Mucosa of descending colon (tissue), 3 donors: ENCODE measurements at regions not wholly inside any gene's neighbourhood (a gene's known extent, or its start where the extent isn't known, plus 50 kb on each side); places are given as distances from the start of the nearest gene placed in this dataset.

Source experiments
- ATAC-seq: fragments of 200-7000 bp; cut with Tn5 transposase; one replicate; pipeline ENCODE4 v1.9.1; 2020; ENCODE audit warnings: mild to moderate bottlenecking, moderate library complexity
- DNase-seq, 3 donors: peaks; one replicate each; pipeline ENCODE4 v3.0.0-alpha.2; 2020
- H3K36me3 ChIP-seq: fragments of 200-600 bp; one replicate; pipeline ENCODE4 v1.8.0; 2021; ENCODE audit warnings: low read depth, mild to moderate bottlenecking
- H3K4me1 ChIP-seq: fragments of 200-600 bp; one replicate; pipeline ENCODE4 v1.8.0; 2021; ENCODE audit warnings: low read depth, mild to moderate bottlenecking
- H3K4me3 ChIP-seq: fragments of 200-600 bp; one replicate; pipeline ENCODE4 v1.8.0; 2021; ENCODE audit warnings: mild to moderate bottlenecking
- H3K9me3 ChIP-seq: fragments of 200-600 bp; one replicate; pipeline ENCODE4 v1.8.0; 2021; ENCODE audit warnings: mild to moderate bottlenecking
- intact Hi-C, 2 donors: fragments of 100-400 bp; cut with DNase I in 1 of 2; cut with micrococcal nuclease in 1 of 2; formaldehyde crosslinking; loops; one replicate each; pipeline versions ENCODE4 v1.11.0 to v1.11.1; 2022; cut with DNase I, micrococcal nuclease
- TF ChIP-seq, protein P1 (sequence below): fragments of 200-600 bp; IDR thresholded peaks from one replicate; pipeline ENCODE4 v1.8.0; 2022; ENCODE audit warnings: antibody characterized with exemption, mild to moderate bottlenecking
- donor health status: DM: no; HTN: no; CAD: no; lungs with moderate emphysema.
- donor health status: DM: no; HTN: no; CAD: no.
- donor health status: DM: no; HTN: yes; CAD: no.

DNA sequence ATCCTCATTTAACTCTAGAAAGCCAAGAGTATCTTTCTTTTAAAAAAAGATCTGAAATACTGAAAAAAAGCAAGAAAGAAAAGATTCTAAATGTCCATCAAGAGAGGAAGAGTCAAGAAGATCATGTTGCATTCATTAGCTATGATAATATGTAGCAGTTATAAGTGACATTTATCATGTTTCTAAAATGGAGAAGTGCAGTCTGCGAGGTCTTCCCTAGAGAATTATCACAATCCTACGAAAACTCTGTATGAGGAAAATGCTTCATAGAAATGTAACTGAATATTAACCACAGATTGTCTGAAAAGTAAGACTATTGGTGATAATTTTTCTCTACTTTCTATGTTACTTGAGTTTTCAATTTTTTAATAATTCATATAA is 77.4 kb upstream of the USP47 start:
- Histone ChIP-seq H3K9me3 (no peaks in the 10 kb centered on the region), H3K36me3 (no peaks in the 10 kb centered on the region), H3K4me3 (no peak overlapping the region), H3K4me1 (no peaks in the 10 kb centered on the region)
- TF ChIP-seq, protein P1, sequence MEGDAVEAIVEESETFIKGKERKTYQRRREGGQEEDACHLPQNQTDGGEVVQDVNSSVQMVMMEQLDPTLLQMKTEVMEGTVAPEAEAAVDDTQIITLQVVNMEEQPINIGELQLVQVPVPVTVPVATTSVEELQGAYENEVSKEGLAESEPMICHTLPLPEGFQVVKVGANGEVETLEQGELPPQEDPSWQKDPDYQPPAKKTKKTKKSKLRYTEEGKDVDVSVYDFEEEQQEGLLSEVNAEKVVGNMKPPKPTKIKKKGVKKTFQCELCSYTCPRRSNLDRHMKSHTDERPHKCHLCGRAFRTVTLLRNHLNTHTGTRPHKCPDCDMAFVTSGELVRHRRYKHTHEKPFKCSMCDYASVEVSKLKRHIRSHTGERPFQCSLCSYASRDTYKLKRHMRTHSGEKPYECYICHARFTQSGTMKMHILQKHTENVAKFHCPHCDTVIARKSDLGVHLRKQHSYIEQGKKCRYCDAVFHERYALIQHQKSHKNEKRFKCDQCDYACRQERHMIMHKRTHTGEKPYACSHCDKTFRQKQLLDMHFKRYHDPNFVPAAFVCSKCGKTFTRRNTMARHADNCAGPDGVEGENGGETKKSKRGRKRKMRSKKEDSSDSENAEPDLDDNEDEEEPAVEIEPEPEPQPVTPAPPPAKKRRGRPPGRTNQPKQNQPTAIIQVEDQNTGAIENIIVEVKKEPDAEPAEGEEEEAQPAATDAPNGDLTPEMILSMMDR, result no peak
- intact Hi-C loops, result no loop called here
- DNase-seq (no peak), ATAC-seq (no peak)

DNA sequence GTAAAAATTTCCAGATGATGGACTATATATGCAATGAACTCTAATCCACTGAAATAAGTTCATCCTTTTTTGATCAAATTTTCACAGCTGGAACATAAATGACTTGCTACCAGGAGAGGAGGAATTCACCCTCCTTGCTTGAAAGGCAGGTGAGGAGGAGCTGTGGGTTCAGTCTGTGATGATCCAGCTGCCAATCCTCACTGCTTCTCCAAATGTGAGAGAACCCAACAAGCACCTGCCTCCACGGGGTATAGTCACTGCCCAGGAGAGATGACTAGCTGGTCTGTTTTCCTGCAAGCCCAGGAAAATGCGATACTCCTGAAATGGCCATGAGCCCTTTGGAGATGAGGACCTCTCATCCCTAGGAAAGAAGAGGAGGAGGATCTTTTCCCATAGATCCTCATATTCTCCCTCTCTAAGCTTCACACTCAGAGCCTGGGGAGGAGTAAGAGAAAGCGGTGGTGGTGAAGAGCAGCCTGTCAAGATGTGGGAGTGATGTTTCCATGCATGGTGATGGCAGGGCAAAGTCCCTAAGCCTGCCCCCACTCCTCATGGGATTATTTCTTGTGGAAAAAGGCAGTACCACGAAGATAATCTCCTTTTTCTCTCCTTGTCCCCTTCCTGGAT is 77.9 kb upstream of the USP47 start:
- H3K4me3 ChIP-seq, result no peak overlapping the region
- no peak for ATAC-seq
- no peak for DNase-seq
- H3K36me3 ChIP-seq, result no peaks in the 10 kb centered on the region
- no peaks in the 10 kb centered on the region for H3K4me1 ChIP-seq
- TF ChIP-seq, protein P1, result no peak
- H3K9me3 ChIP-seq, result no peaks in the 10 kb centered on the region
- intact Hi-C loops, result no loop called here

DNA sequence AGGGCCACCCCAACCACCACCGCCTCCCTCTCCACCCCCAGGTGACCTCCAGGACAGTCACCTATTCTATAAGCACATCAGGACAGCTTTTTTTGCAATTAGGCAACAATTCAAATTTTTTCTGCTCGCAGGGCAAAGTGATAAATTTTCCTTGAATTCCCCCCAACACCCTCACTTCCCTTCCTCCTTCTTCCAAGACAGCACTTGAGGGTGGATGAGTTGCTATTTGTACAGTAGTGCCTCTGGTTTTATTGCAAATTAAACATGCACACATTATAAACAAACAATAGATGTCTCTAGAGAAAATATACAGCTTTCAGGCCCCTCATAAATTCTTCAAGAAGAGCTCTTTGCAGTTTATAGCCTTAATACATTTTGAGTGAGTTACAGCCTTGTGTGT is 80.9 kb upstream of the USP47 start:
- no peak overlapping the region for H3K4me3 ChIP-seq
- no peaks in the 10 kb centered on the region for H3K36me3 ChIP-seq
- TF ChIP-seq, protein P1, result no peak
- intact Hi-C loops, result no loop called here
- ATAC-seq (no peak), DNase-seq (no peak)
- H3K9me3 ChIP-seq, result no peaks in the 10 kb centered on the region
- no peaks in the 10 kb centered on the region for H3K4me1 ChIP-seq

DNA sequence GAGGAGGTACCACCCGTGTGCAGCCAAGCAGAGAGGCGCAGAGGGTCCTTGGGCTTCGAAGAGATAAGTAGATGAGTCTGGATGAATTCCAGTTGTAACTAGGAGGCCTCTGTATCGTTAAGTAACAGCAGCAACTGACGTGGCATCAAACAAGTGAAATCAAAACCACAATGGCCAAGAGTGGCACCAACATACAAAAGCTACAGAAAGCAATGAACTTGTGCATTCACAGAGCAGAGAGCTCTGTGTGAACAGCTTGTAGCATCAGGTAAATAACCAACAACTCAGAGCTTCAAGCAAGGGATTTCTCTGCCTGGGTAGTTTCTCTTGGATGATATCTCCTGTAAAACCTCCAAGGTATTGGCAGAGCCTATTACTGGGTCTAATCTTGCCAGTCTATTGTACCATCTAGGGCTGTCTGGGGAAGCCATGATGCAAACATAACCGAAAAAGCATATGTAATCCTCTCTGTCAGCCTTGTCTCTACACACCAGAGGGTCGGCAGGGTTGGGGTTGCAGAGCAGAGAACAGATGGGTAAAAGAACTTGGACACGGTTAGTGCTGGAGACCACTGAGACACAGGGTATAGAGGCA is 83.1 kb upstream of the USP47 start:
- DNase-seq (no peak), ATAC-seq (no peak)
- no peaks in the 10 kb centered on the region for H3K9me3 ChIP-seq
- no peak overlapping the region for H3K4me3 ChIP-seq
- TF ChIP-seq, protein P1, result no peak
- intact Hi-C loops, result no loop called here
- no peaks in the 10 kb centered on the region for H3K4me1 ChIP-seq
- no peaks in the 10 kb centered on the region for H3K36me3 ChIP-seq

DNA sequence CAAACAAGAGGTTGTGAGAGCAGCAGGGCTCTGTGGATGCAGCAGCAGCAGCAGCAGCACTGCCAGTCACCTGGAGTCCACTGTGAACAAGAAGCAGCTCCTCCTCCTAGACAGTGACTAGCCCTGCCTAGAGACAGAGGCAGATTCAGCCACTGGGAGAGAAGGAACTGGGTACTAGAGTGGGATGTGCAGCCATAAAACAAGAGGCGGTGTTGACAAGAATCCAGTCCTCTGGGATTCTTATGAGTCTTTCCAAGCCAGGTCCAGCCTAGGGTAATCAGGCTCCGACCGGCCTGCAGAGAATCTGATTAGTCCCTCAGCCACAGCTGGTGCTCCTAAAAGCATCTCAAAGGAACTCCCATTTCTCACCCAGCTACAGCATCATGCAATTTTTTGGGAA is 83.9 kb upstream of the USP47 start:
- intact Hi-C loops, result no loop called here
- H3K9me3 ChIP-seq, result no peaks in the 10 kb centered on the region
- DNase-seq (no peak), ATAC-seq (no peak)
- no peaks in the 10 kb centered on the region for H3K4me1 ChIP-seq
- H3K36me3 ChIP-seq, result no peaks in the 10 kb centered on the region
- TF ChIP-seq, protein P1, result no peak
- H3K4me3 ChIP-seq, result no peak overlapping the region
